ENCODE measurements at regions not wholly inside any gene's neighbourhood (a gene's known extent, or its start where the extent isn't known, plus 50 kb on each side); places are given as distances from the start of the nearest gene placed in this dataset.

- H2AFZ ChIP-seq (ENCODE audit: low read depth, low read length) = no peak overlapping the region
- ChIA-PET POLR2A (no interaction called here), CTCF (ENCODE audit: low intra/inter-chr PET ratio) (no interaction called here)
- H3K27me3 ChIP-seq (ENCODE audit: control insufficient read depth in 2 of 2, insufficient read depth in 2 of 2, low read length in 2 of 2) = no peaks in the 10 kb centered on the region; a peak in 1 of 5 replicates
- no peaks in the 10 kb centered on the region for H3K36me3 ChIP-seq (ENCODE audit: control insufficient read depth, insufficient read depth, low read length)
- H3K9me3 ChIP-seq (replicated peaks; ENCODE audit: control insufficient read depth, insufficient read depth, low read depth, low read length) = no peaks in the 10 kb centered on the region; the same call in 1 of the 2 replicates
- intact Hi-C loops (cut with micrococcal nuclease) (no loop called here), in situ Hi-C loops (cut with MboI) (no loop called here)
- H3K4me3 ChIP-seq = no peak overlapping the region
- 6% methylated on average over 4 of the region's 4 CpGs for WGBS (ENCODE audit: insufficient coverage, low coverage, missing lambda C conversion rate)
- H3K4me1 ChIP-seq (replicated peaks in 1 of 2; ENCODE audit: control insufficient read depth in 2 of 2, insufficient read depth in 2 of 2, low read length in 2 of 2) = peaks cover 0 to 13% of the 10 kb centered on the region in 2 experiments; a peak in 3 of 5 replicates
- H3K9me1 ChIP-seq (ENCODE audit: control insufficient read depth, insufficient read depth, low read length) = no peaks in the 10 kb centered on the region
- no peak overlapping the region for H3K27ac ChIP-seq (ENCODE audit: extremely low read depth, low read depth, low read length)
- no peaks in the 10 kb centered on the region for H3K79me2 ChIP-seq (ENCODE audit: control insufficient read depth, insufficient read depth, low read length)
- H4K20me1 ChIP-seq (replicated peaks; ENCODE audit: control insufficient read depth, insufficient read depth, low read length) = no peaks in the 10 kb centered on the region
- BruUV-seq (replicated peaks) = no TSS peak
- DNase-seq (ENCODE audit: extremely low read depth in 1 of 4, low spot score in 3 of 4) (no peak), ATAC-seq (no peak), FAIRE-seq (no peak)
- no peak overlapping the region for H3K9ac ChIP-seq (ENCODE audit: insufficient read depth in 1 of 2, low read depth in 2 of 2, low read length in 2 of 2)
- H3K4me2 ChIP-seq (ENCODE audit: insufficient read depth, low read length) = no peak overlapping the region
- TF ChIP-seq NCOA6 (IDR thresholded peaks at IDR 0.05) = no peak
- TF ChIP-seq NFIC (IDR thresholded peaks at IDR 0.05) = no peak
- TF ChIP-seq SP2 (IDR thresholded peaks at IDR 0.05; ENCODE audit: extremely low read depth, low read depth, low read length, poor library complexity, severe bottlenecking) = no peak
- TF ChIP-seq CHCHD3 (CRISPR knock-in tag; IDR thresholded peaks at IDR 0.05) = no peak
- no peak for TF ChIP-seq ZNF316 (IDR thresholded peaks at IDR 0.05)
- no peak for TF ChIP-seq E2F1 (CRISPR knock-in tag; IDR thresholded peaks at IDR 0.05)
- no peak for TF ChIP-seq ZBTB34 (CRISPR knock-in tag; IDR thresholded peaks at IDR 0.05)
- no peak for TF ChIP-seq ZNF518B (CRISPR knock-in tag; IDR thresholded peaks at IDR 0.05)
- TF ChIP-seq SPI1 (IDR thresholded peaks at IDR 0.05; ENCODE audit: borderline replicate concordance, low read depth, low read length) = no peak
- TF ChIP-seq ZNF79 (CRISPR knock-in tag; IDR thresholded peaks at IDR 0.05; ENCODE audit: low read depth) = no peak
- TF ChIP-seq FOXJ2 (tag; IDR thresholded peaks at IDR 0.05) = no peak
- TF ChIP-seq ELK1 (CRISPR knock-in tag; IDR thresholded peaks at IDR 0.05) = no peak
- no peak for TF ChIP-seq PHF21A (IDR thresholded peaks at IDR 0.05; ENCODE audit: borderline replicate concordance, low read depth)
- no peak for TF ChIP-seq ZNF431 (CRISPR knock-in tag; IDR thresholded peaks at IDR 0.05)
- TF ChIP-seq MIER1 (IDR thresholded peaks at IDR 0.05; ENCODE audit: low read depth) = no peak
Observed at GRCh38 chr10:31605426-31605825, 286.4 kb downstream of the ZEB1 start.
